ENCODE measurements at regions not wholly inside any gene's neighbourhood (a gene's known extent, or its start where the extent isn't known, plus 50 kb on each side); places are given as distances from the start of the nearest gene placed in this dataset.

GRCh38 chr1:30229960-30230359, 493.4 kb downstream of the MATN1 start:
- TF ChIP-seq SMC3 (IDR thresholded peaks at IDR 0.05) (no peak), POLR2A (IDR thresholded peaks at IDR 0.05; ENCODE audit: low read length) (no peak), EP300 (IDR thresholded peaks at IDR 0.05) (no peak), ZFP36 (IDR thresholded peaks at IDR 0.05; ENCODE audit: borderline replicate concordance, partially characterized antibody) (no peak), MYC (IDR thresholded peaks at IDR 0.05; ENCODE audit: borderline replicate concordance, low read length) (no peak), JUN (IDR thresholded peaks at IDR 0.05) (no peak), HMGXB4 (CRISPR knock-in tag; IDR thresholded peaks at IDR 0.05; ENCODE audit: borderline replicate concordance) (no peak), E2F6 (IDR thresholded peaks at IDR 0.05; ENCODE audit: borderline replicate concordance, low read depth) (no peak), KDM1A (IDR thresholded peaks at IDR 0.05; ENCODE audit: low read depth) (no peak), NR3C1 (IDR thresholded peaks at IDR 0.05) (no peak)
- TF ChIP-seq, protein P1, sequence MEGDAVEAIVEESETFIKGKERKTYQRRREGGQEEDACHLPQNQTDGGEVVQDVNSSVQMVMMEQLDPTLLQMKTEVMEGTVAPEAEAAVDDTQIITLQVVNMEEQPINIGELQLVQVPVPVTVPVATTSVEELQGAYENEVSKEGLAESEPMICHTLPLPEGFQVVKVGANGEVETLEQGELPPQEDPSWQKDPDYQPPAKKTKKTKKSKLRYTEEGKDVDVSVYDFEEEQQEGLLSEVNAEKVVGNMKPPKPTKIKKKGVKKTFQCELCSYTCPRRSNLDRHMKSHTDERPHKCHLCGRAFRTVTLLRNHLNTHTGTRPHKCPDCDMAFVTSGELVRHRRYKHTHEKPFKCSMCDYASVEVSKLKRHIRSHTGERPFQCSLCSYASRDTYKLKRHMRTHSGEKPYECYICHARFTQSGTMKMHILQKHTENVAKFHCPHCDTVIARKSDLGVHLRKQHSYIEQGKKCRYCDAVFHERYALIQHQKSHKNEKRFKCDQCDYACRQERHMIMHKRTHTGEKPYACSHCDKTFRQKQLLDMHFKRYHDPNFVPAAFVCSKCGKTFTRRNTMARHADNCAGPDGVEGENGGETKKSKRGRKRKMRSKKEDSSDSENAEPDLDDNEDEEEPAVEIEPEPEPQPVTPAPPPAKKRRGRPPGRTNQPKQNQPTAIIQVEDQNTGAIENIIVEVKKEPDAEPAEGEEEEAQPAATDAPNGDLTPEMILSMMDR (IDR thresholded peaks at IDR 0.05): no peak
